GM12878 (cell line): ENCODE measurements at regions not wholly inside any gene's neighbourhood (a gene's known extent, or its start where the extent isn't known, plus 50 kb on each side); places are given as distances from the start of the nearest gene placed in this dataset.

Experiments used
- BACH1 ChIP-seq: fragments of 450-650 bp; IDR thresholded peaks from 2 replicates; pipeline ENCODE4 v1.6.1; 2017; ENCODE audit warnings: mild to moderate bottlenecking, borderline replicate concordance
- BHLHE40 ChIP-seq, 2 experiments: fragments of 450-650 bp in 1 of 2; IDR thresholded peaks; 2 replicates each; pipeline ENCODE4 v1.6.1; 2011 to 2017; ENCODE audit warnings: low read depth in 2 of 2, borderline replicate concordance in 1 of 2, improper control_type of control experiment in 1 of 2, low read length in 1 of 2, mild to moderate bottlenecking in 1 of 2
- CREM ChIP-seq: IDR thresholded peaks from 2 replicates; pipeline ENCODE4 v1.6.1; 2014; ENCODE audit warnings: antibody characterized with exemption, low read depth
- E2F8 ChIP-seq: fragments of 450-650 bp; IDR thresholded peaks from 2 replicates; pipeline ENCODE4 v1.6.1; 2018; ENCODE audit warnings: mild to moderate bottlenecking, low read depth, moderate library complexity; ENCODE audit not compliant: partially characterized antibody
- ESRRA ChIP-seq: IDR thresholded peaks from 2 replicates; pipeline ENCODE4 v1.6.1; 2012; ENCODE audit warnings: mild to moderate bottlenecking, low read length, improper control_type of control experiment
- FOXK2 ChIP-seq: fragments of 450-650 bp; IDR thresholded peaks from 2 replicates; pipeline ENCODE4 v1.6.1; 2017; ENCODE audit warnings: mild to moderate bottlenecking, moderate library complexity
- IKZF2 ChIP-seq, 2 experiments: fragments of 450-650 bp; IDR thresholded peaks; 2 replicates each; pipeline ENCODE4 v1.6.1; 2017; ENCODE audit warnings: mild to moderate bottlenecking in 2 of 2, moderate library complexity in 2 of 2
- JUND ChIP-seq: IDR thresholded peaks from 2 replicates; pipeline ENCODE4 v1.6.1; 2012; ENCODE audit warnings: low read depth, mild to moderate bottlenecking, low read length, improper control_type of control experiment, moderate library complexity
- MTA3 ChIP-seq: IDR thresholded peaks from 2 replicates; pipeline ENCODE4 v1.6.1; 2012; ENCODE audit warnings: low read length, inconsistent platforms, borderline replicate concordance
- NR2C2 ChIP-seq: IDR thresholded peaks from 2 replicates; pipeline ENCODE4 v1.6.1; 2011; ENCODE audit warnings: borderline replicate concordance, low read depth; ENCODE audit not compliant: control insufficient read depth, insufficient read length
- PAX5 ChIP-seq: IDR thresholded peaks from 2 replicates; pipeline ENCODE4 v1.6.1; 2011; ENCODE audit warnings: low read depth, low read length, borderline replicate concordance
- POLR2AphosphoS5 ChIP-seq: IDR thresholded peaks from 2 replicates; pipeline ENCODE4 v1.6.1; 2011; ENCODE audit warnings: mild to moderate bottlenecking, low read length, inconsistent platforms
- RAD51 ChIP-seq: fragments of 450-650 bp; IDR thresholded peaks from 2 replicates; pipeline ENCODE4 v1.6.1; 2016; ENCODE audit warnings: moderate library complexity, mild to moderate bottlenecking, inconsistent platforms
- RB1 ChIP-seq: fragments of 450-650 bp; formaldehyde crosslinking; IDR thresholded peaks from 2 replicates; pipeline ENCODE4 v1.6.1; 2017; ENCODE audit warnings: mild to moderate bottlenecking, borderline replicate concordance
- RFX5 ChIP-seq: IDR thresholded peaks from 2 replicates; pipeline ENCODE4 v1.6.1; 2011; ENCODE audit warnings: low read depth, low read length, improper control_type of control experiment
- SIX5 ChIP-seq: IDR thresholded peaks from 2 replicates; pipeline ENCODE4 v1.6.1; 2011; ENCODE audit warnings: mild to moderate bottlenecking, low read depth, low read length, moderate library complexity; ENCODE audit not compliant: severe bottlenecking
- SKIL ChIP-seq: fragments of 450-650 bp; IDR thresholded peaks from 2 replicates; pipeline ENCODE4 v1.6.1; 2017; ENCODE audit warnings: mild to moderate bottlenecking, low read depth, inconsistent platforms; ENCODE audit not compliant: poor library complexity, severe bottlenecking
- SUZ12 ChIP-seq: fragments of 200-600 bp; sonication (generic); IDR thresholded peaks from one replicate; pipeline ENCODE4 v1.6.1; 2018; ENCODE audit warnings: antibody characterized with exemption, mild to moderate bottlenecking; ENCODE audit not compliant: unreplicated experiment
- TAF1 ChIP-seq: IDR thresholded peaks from 2 replicates; pipeline ENCODE4 v1.6.1; 2011; ENCODE audit warnings: mild to moderate bottlenecking, low read depth, low read length, borderline replicate concordance
- TCF7 ChIP-seq: IDR thresholded peaks from 2 replicates; pipeline ENCODE4 v1.6.1; 2014; ENCODE audit warnings: antibody characterized with exemption, borderline replicate concordance
- YY1 ChIP-seq: IDR thresholded peaks from 2 replicates; pipeline ENCODE4 v1.6.1; 2011; ENCODE audit warnings: low read depth, mild to moderate bottlenecking, low read length
- TF ChIP-seq, protein P1 (sequence below): IDR thresholded peaks from 2 replicates; pipeline ENCODE4 v1.6.1; 2011; ENCODE audit warnings: low read depth, mild to moderate bottlenecking, low read length, moderate library complexity, borderline replicate concordance; ENCODE audit errors: extremely low read depth
- TF ChIP-seq, protein P2 (sequence below): IDR thresholded peaks from 2 replicates; pipeline ENCODE4 v1.6.1; 2012; ENCODE audit warnings: low read depth, low read length, improper control_type of control experiment
- TF ChIP-seq, protein P3 (sequence below): IDR thresholded peaks from 2 replicates; pipeline ENCODE4 v1.6.1; 2012; ENCODE audit warnings: low read depth, low read length, improper control_type of control experiment

GRCh38 chr10:83680470-83680891 is 458.8 kb upstream of the GHITM start (continued):
- TF ChIP-seq, protein P1, sequence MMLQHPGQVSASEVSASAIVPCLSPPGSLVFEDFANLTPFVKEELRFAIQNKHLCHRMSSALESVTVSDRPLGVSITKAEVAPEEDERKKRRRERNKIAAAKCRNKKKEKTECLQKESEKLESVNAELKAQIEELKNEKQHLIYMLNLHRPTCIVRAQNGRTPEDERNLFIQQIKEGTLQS: no peak
- TF ChIP-seq IKZF2 (IDR thresholded peaks at IDR 0.05) (peak; percentile 92), TAF1 (no peak), POLR2AphosphoS5 (no peak), JUND (peak; percentile 80), SUZ12 (no peak), E2F8 (no peak), RAD51 (no peak), PAX5 (no peak), RB1 (no peak), MTA3 (0 out of 2 replicates have a peak, but pooled peaks have one; percentile 59), FOXK2 (no peak), TCF7 (no peak), SIX5 (no peak), NR2C2 (no peak), RFX5 (no peak), BACH1 (no peak), BHLHE40 (IDR thresholded peaks at IDR 0.05; ENCODE audit: borderline replicate concordance in 1 of 2, low read depth in 2 of 2, low read length in 1 of 2) (peak; percentile 41; a peak in 2 of 4 replicates), YY1 (no peak), CREM (no peak; the same call in 1 of the 2 replicates), ESRRA (no peak), SKIL (peak; percentile 69)
- TF ChIP-seq, protein P2, sequence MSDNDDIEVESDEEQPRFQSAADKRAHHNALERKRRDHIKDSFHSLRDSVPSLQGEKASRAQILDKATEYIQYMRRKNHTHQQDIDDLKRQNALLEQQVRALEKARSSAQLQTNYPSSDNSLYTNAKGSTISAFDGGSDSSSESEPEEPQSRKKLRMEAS: no peak
- TF ChIP-seq, protein P3, sequence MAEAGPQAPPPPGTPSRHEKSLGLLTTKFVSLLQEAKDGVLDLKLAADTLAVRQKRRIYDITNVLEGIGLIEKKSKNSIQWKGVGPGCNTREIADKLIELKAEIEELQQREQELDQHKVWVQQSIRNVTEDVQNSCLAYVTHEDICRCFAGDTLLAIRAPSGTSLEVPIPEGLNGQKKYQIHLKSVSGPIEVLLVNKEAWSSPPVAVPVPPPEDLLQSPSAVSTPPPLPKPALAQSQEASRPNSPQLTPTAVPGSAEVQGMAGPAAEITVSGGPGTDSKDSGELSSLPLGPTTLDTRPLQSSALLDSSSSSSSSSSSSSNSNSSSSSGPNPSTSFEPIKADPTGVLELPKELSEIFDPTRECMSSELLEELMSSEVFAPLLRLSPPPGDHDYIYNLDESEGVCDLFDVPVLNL: no peak
